DND-41 (cell line): ENCODE measurements at regions not wholly inside any gene's neighbourhood (a gene's known extent, or its start where the extent isn't known, plus 50 kb on each side); places are given as distances from the start of the nearest gene placed in this dataset.

ENCODE experiments used
- CTCF ChIP-seq: IDR thresholded peaks from 2 replicates; pipeline ENCODE4 v1.5.1; 2012; ENCODE audit warnings: borderline replicate concordance, low read length, moderate library complexity, mild to moderate bottlenecking; ENCODE audit not compliant: poor library complexity, severe bottlenecking; ENCODE audit errors: extremely low read depth
- EZH2 ChIP-seq: IDR thresholded peaks from 3 replicates; pipeline ENCODE4 v1.6.1; 2012; ENCODE audit warnings: borderline replicate concordance, low read depth, mild to moderate bottlenecking, moderate library complexity, low read length, inconsistent platforms; ENCODE audit not compliant: severe bottlenecking

- no peak for TF ChIP-seq CTCF
- no peak for TF ChIP-seq EZH2
These were observed 218.6 kb upstream of the FOXN3 start for GRCh38 chr14:89635615-89636014.
